Keratinocyte (primary cell): ENCODE measurements at regions not wholly inside any gene's neighbourhood (a gene's known extent, or its start where the extent isn't known, plus 50 kb on each side); places are given as distances from the start of the nearest gene placed in this dataset.

Experiments used
- DNase-seq: peaks from one replicate; pipeline ENCODE4 v3.0.0-alpha.2; 2011; ENCODE audit warnings: low read depth, missing footprints, low spot score
- FAIRE-seq: peaks from 2 replicates; lab custom pipeline; 2011; peaks lifted over from hg19 to GRCh38; lab: Jason Lieb, UNC
- H2AFZ ChIP-seq: 2 replicates; pipeline ENCODE4 v1.6.0; 2012; ENCODE audit warnings: low read length, control low read depth, inconsistent platforms; ENCODE audit not compliant: control insufficient read depth
- H3K27ac ChIP-seq: 2 replicates; pipeline ENCODE4 v1.5.1; 2011; ENCODE audit warnings: low read length; ENCODE audit not compliant: control insufficient read depth, insufficient read depth
- H3K27me3 ChIP-seq: 3 replicates; pipeline ENCODE4 v1.6.0; 2011; ENCODE audit warnings: low read length; ENCODE audit not compliant: control insufficient read depth, insufficient read depth; ENCODE audit errors: extremely low read depth
- H3K36me3 ChIP-seq, 2 experiments: 2 replicates in 1 of 2; 3 replicates in 1 of 2; pipeline ENCODE4 v1.5.1; 2011; ENCODE audit warnings: low read length in 2 of 2, mild to moderate bottlenecking in 1 of 2; ENCODE audit not compliant: control insufficient read depth in 2 of 2, insufficient read depth in 2 of 2; ENCODE audit errors: extremely low read depth in 1 of 2
- H3K4me1 ChIP-seq: 3 replicates; pipeline ENCODE4 v1.5.1; 2011; ENCODE audit warnings: low read length; ENCODE audit not compliant: control insufficient read depth, insufficient read depth; ENCODE audit errors: extremely low read depth
- H3K4me2 ChIP-seq: 3 replicates; pipeline ENCODE4 v1.6.0; 2011; ENCODE audit warnings: low read depth, low read length; ENCODE audit not compliant: control insufficient read depth, insufficient read depth; ENCODE audit errors: extremely low read depth
- H3K4me3 ChIP-seq, 3 experiments: fragments of 200-600 bp in 1 of 3; sonication (generic) in 1 of 3; 2 replicates in 2 of 3; 3 replicates in 1 of 3; pipeline ENCODE4 v1.5.1; 2011 to 2016; ENCODE audit warnings: low read length in 3 of 3, mild to moderate bottlenecking in 3 of 3, control low read depth in 2 of 3, inconsistent platforms in 1 of 3, low read depth in 1 of 3, mixed read lengths in 1 of 3, mixed run types in 1 of 3, moderate library complexity in 1 of 3; ENCODE audit not compliant: control insufficient read depth in 2 of 3, insufficient read depth in 2 of 3; ENCODE audit errors: extremely low read depth in 1 of 3
- H3K79me2 ChIP-seq: 2 replicates; pipeline ENCODE4 v1.6.0; 2012; ENCODE audit warnings: low read length; ENCODE audit not compliant: control insufficient read depth, insufficient read depth
- H3K9ac ChIP-seq: 3 replicates; pipeline ENCODE4 v1.6.0; 2011; ENCODE audit warnings: low read length; ENCODE audit not compliant: control insufficient read depth, insufficient read depth; ENCODE audit errors: extremely low read depth
- H3K9me1 ChIP-seq: 3 replicates; pipeline ENCODE4 v1.6.0; 2011; ENCODE audit warnings: low read length; ENCODE audit not compliant: control insufficient read depth, insufficient read depth; ENCODE audit errors: extremely low read depth
- H3K9me3 ChIP-seq: 2 replicates; pipeline ENCODE4 v1.5.1; 2012; ENCODE audit warnings: low read depth, low read length; ENCODE audit not compliant: control insufficient read depth
- H4K20me1 ChIP-seq: 3 replicates; pipeline ENCODE4 v1.6.0; 2011; ENCODE audit warnings: low read length; ENCODE audit not compliant: control insufficient read depth, insufficient read depth; ENCODE audit errors: extremely low read depth
- CTCF ChIP-seq, 3 experiments: IDR thresholded peaks in 1 of 3; conservative IDR thresholded peaks in 1 of 3; optimal IDR thresholded peaks in 1 of 3; 2 replicates in 2 of 3; 3 replicates in 1 of 3; pipeline versions ENCODE3 to v1.5.1; 2011; ENCODE audit warnings: low read length in 3 of 3, mild to moderate bottlenecking in 3 of 3, moderate library complexity in 2 of 3, control low read depth in 1 of 3, inconsistent platforms in 1 of 3; ENCODE audit not compliant: insufficient read depth in 2 of 3; ENCODE audit errors: extremely low read depth in 1 of 3
- EZH2 ChIP-seq: IDR thresholded peaks from one replicate; pipeline ENCODE4 v1.6.1; 2012; ENCODE audit warnings: inconsistent platforms, mild to moderate bottlenecking, low read length, moderate library complexity
- dilution Hi-C: fragments of 300-500 bp; cut with MboI; formaldehyde crosslinking; loops from one replicate; pipeline ENCODE4 v1.7.0; 2020; ENCODE audit warnings: low sequenced_read_pairs; ENCODE audit not compliant: extremely low pct_ligation_motif_present

- dilution Hi-C loops = no loop called here
- Histone ChIP-seq H3K36me3 (no peaks in the 10 kb centered on the region), H3K27ac (no peak overlapping the region), H3K9me1 (no peaks in the 10 kb centered on the region), H3K4me2 (no peak overlapping the region), H3K9me3 (no peaks in the 10 kb centered on the region), H4K20me1 (no peaks in the 10 kb centered on the region), H3K79me2 (no peaks in the 10 kb centered on the region), H3K27me3 (no peaks in the 10 kb centered on the region), H3K4me1 (no peaks in the 10 kb centered on the region), H3K4me3 (no peak overlapping the region), H3K9ac (no peak overlapping the region), H2AFZ (no peak overlapping the region)
- no peak for DNase-seq
- FAIRE-seq = no peak
- TF ChIP-seq EZH2 = no peak
- no peak for TF ChIP-seq CTCF (optimal IDR thresholded peaks at IDR 0.05 in 1 of 3, IDR thresholded peaks at IDR 0.05 in 1 of 3, conservative IDR thresholded peaks at IDR 0.05 in 1 of 3; ENCODE audit: extremely low read depth in 1 of 3, insufficient read depth in 2 of 3, low read length in 3 of 3)
Observed at GRCh38 chr6:81293896-81294295, 458.6 kb downstream of the TENT5A start.

GRCh38 chr6:81289229-81289628, 463.3 kb downstream of the TENT5A start:
- no peaks in the 10 kb centered on the region for H3K27me3 ChIP-seq
- TF ChIP-seq EZH2 (no peak), CTCF (optimal IDR thresholded peaks at IDR 0.05 in 1 of 3, IDR thresholded peaks at IDR 0.05 in 1 of 3, conservative IDR thresholded peaks at IDR 0.05 in 1 of 3; ENCODE audit: extremely low read depth in 1 of 3, insufficient read depth in 2 of 3, low read length in 3 of 3) (no peak)
- no peak overlapping the region for H3K9ac ChIP-seq
- no peaks in the 10 kb centered on the region for H3K36me3 ChIP-seq
- no peak overlapping the region for H3K4me3 ChIP-seq
- H2AFZ ChIP-seq = no peak overlapping the region
- H3K9me3 ChIP-seq = no peaks in the 10 kb centered on the region
- H3K9me1 ChIP-seq = no peaks in the 10 kb centered on the region
- dilution Hi-C loops = no loop called here
- no peaks in the 10 kb centered on the region for H4K20me1 ChIP-seq
- no peak for DNase-seq
- FAIRE-seq = no peak
- H3K79me2 ChIP-seq = no peaks in the 10 kb centered on the region
- H3K4me2 ChIP-seq = no peak overlapping the region
- H3K27ac ChIP-seq = no peak overlapping the region
- H3K4me1 ChIP-seq = no peaks in the 10 kb centered on the region
